ENCODE measurements at regions not wholly inside any gene's neighbourhood (a gene's known extent, or its start where the extent isn't known, plus 50 kb on each side); places are given as distances from the start of the nearest gene placed in this dataset.

DNA sequence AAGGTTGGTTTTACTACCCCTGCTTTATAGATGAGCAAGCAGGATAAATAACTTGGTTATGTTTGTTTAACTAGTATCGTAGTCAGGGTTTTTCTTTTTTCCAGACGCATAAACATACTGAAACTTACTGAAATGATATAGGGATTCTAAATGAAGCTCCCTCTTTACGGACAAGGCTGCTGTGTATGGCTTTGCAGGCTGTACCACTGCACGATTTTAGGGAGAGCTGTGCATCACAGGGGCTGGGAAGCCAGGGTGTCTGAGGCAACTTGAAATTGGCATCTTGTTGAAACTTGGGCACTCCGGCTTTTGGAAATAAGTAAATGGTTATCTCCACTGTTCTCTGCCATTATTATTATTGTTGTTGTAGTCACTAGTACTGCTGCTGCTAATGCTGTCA, 218.1 kb upstream of the CDH8 start:
- Histone ChIP-seq H3K36me3 (ENCODE audit: insufficient read depth, low read length) (no peaks in the 10 kb centered on the region), H3K79me2 (replicated peaks; ENCODE audit: insufficient read depth, low read length) (no peaks in the 10 kb centered on the region), H3K9me3 (ENCODE audit: low read length) (no peaks in the 10 kb centered on the region), H3K4me3 (ENCODE audit: low read length) (no peak overlapping the region), H3F3A (ENCODE audit: insufficient read depth, low read length, poor library complexity, severe bottlenecking) (no peaks in the 10 kb centered on the region), H3K4me2 (ENCODE audit: low read length) (no peak overlapping the region), H3K27ac (ENCODE audit: low read length) (no peak overlapping the region), H4K20me1 (ENCODE audit: insufficient read depth) (no peaks in the 10 kb centered on the region), H2AFZ (ENCODE audit: low read depth, low read length) (no peak overlapping the region), H3K9ac (ENCODE audit: low read length) (no peak overlapping the region), H3K27me3 (ENCODE audit: insufficient read depth, low read depth, low read length) (no peaks in the 10 kb centered on the region), H3K9me2 (ENCODE audit: insufficient read depth, low read length) (no peaks in the 10 kb centered on the region)
- TF ChIP-seq EZH2 (IDR thresholded peaks at IDR 0.05; ENCODE audit: borderline replicate concordance, insufficient read depth, low read length, poor library complexity, severe bottlenecking) = no peak
- no peak for TF ChIP-seq POLR2AphosphoS5 (IDR thresholded peaks at IDR 0.05)
- TF ChIP-seq, protein P1, sequence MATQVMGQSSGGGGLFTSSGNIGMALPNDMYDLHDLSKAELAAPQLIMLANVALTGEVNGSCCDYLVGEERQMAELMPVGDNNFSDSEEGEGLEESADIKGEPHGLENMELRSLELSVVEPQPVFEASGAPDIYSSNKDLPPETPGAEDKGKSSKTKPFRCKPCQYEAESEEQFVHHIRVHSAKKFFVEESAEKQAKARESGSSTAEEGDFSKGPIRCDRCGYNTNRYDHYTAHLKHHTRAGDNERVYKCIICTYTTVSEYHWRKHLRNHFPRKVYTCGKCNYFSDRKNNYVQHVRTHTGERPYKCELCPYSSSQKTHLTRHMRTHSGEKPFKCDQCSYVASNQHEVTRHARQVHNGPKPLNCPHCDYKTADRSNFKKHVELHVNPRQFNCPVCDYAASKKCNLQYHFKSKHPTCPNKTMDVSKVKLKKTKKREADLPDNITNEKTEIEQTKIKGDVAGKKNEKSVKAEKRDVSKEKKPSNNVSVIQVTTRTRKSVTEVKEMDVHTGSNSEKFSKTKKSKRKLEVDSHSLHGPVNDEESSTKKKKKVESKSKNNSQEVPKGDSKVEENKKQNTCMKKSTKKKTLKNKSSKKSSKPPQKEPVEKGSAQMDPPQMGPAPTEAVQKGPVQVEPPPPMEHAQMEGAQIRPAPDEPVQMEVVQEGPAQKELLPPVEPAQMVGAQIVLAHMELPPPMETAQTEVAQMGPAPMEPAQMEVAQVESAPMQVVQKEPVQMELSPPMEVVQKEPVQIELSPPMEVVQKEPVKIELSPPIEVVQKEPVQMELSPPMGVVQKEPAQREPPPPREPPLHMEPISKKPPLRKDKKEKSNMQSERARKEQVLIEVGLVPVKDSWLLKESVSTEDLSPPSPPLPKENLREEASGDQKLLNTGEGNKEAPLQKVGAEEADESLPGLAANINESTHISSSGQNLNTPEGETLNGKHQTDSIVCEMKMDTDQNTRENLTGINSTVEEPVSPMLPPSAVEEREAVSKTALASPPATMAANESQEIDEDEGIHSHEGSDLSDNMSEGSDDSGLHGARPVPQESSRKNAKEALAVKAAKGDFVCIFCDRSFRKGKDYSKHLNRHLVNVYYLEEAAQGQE (IDR thresholded peaks at IDR 0.05; ENCODE audit: borderline replicate concordance) = no peak
- TF ChIP-seq MXI1 (conservative IDR thresholded peaks at IDR 0.05; ENCODE audit: poor library complexity, severe bottlenecking) = no peak
- TF ChIP-seq EP300 (conservative IDR thresholded peaks at IDR 0.05; ENCODE audit: poor library complexity, severe bottlenecking) = no peak
- TF ChIP-seq SMC3 (conservative IDR thresholded peaks at IDR 0.05; ENCODE audit: poor library complexity) = no peak
- TF ChIP-seq, protein P2, sequence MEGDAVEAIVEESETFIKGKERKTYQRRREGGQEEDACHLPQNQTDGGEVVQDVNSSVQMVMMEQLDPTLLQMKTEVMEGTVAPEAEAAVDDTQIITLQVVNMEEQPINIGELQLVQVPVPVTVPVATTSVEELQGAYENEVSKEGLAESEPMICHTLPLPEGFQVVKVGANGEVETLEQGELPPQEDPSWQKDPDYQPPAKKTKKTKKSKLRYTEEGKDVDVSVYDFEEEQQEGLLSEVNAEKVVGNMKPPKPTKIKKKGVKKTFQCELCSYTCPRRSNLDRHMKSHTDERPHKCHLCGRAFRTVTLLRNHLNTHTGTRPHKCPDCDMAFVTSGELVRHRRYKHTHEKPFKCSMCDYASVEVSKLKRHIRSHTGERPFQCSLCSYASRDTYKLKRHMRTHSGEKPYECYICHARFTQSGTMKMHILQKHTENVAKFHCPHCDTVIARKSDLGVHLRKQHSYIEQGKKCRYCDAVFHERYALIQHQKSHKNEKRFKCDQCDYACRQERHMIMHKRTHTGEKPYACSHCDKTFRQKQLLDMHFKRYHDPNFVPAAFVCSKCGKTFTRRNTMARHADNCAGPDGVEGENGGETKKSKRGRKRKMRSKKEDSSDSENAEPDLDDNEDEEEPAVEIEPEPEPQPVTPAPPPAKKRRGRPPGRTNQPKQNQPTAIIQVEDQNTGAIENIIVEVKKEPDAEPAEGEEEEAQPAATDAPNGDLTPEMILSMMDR (IDR thresholded peaks at IDR 0.05; ENCODE audit: poor library complexity, severe bottlenecking) = no peak
- TF ChIP-seq TAF1 (IDR thresholded peaks at IDR 0.05; ENCODE audit: low read depth) = no peak
- no peak for TF ChIP-seq RAD21 (conservative IDR thresholded peaks at IDR 0.05)

DNA sequence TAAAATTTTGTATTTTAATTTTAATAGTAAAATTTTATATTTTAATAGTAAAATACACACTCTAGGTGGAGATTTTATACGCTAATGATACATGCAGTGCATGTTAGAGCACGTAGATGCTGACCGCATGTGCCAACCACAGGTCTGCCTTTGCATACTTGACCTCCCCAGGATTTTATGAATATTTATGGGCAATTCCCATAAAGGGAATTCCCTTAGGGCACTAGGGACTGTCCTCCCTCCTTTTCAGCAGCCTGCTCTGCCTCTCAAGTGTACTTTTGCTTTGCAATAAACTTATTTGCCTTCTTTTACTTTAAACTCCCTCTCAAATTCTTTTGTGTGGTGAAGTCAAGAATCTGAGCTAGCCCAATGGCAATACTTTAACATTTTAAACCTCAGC, 217.7 kb upstream of the CDH8 start:
- H3K9ac ChIP-seq (ENCODE audit: low read length) = no peak overlapping the region
- no peak overlapping the region for H3K4me3 ChIP-seq (ENCODE audit: low read length)
- H4K20me1 ChIP-seq (ENCODE audit: insufficient read depth) = no peaks in the 10 kb centered on the region
- no peak overlapping the region for H2AFZ ChIP-seq (ENCODE audit: low read depth, low read length)
- H3F3A ChIP-seq (ENCODE audit: insufficient read depth, low read length, poor library complexity, severe bottlenecking) = no peaks in the 10 kb centered on the region
- no peaks in the 10 kb centered on the region for H3K79me2 ChIP-seq (replicated peaks; ENCODE audit: insufficient read depth, low read length)
- no peaks in the 10 kb centered on the region for H3K27me3 ChIP-seq (ENCODE audit: insufficient read depth, low read depth, low read length)
- H3K36me3 ChIP-seq (ENCODE audit: insufficient read depth, low read length) = no peaks in the 10 kb centered on the region
- no peaks in the 10 kb centered on the region for H3K9me2 ChIP-seq (ENCODE audit: insufficient read depth, low read length)
- no peaks in the 10 kb centered on the region for H3K9me3 ChIP-seq (ENCODE audit: low read length)
- no peak overlapping the region for H3K4me2 ChIP-seq (ENCODE audit: low read length)
- no peak for TF ChIP-seq EP300 (conservative IDR thresholded peaks at IDR 0.05; ENCODE audit: poor library complexity, severe bottlenecking)
- no peak for TF ChIP-seq EZH2 (IDR thresholded peaks at IDR 0.05; ENCODE audit: borderline replicate concordance, insufficient read depth, low read length, poor library complexity, severe bottlenecking)
- TF ChIP-seq SMC3 (conservative IDR thresholded peaks at IDR 0.05; ENCODE audit: poor library complexity) = no peak
- no peak for TF ChIP-seq RAD21 (conservative IDR thresholded peaks at IDR 0.05)
- no peak for TF ChIP-seq MXI1 (conservative IDR thresholded peaks at IDR 0.05; ENCODE audit: poor library complexity, severe bottlenecking)
- TF ChIP-seq TAF1 (IDR thresholded peaks at IDR 0.05; ENCODE audit: low read depth) = no peak
- TF ChIP-seq, protein P1 (IDR thresholded peaks at IDR 0.05; ENCODE audit: borderline replicate concordance) = no peak
- H3K27ac ChIP-seq (ENCODE audit: low read length) = no peak overlapping the region
